ENCODE measurements at regions not wholly inside any gene's neighbourhood (a gene's known extent, or its start where the extent isn't known, plus 50 kb on each side); places are given as distances from the start of the nearest gene placed in this dataset.
"Not testable (repeated sequence)": the region's sequence is repeated elsewhere in the genome, so short reads cannot be mapped to it uniquely, and the experiment has no call there.

GRCh38 chr1:121525355-121525754 is 340.6 kb downstream of the SRGAP2C start:
- DNase-seq (ENCODE audit: insufficient read length) (no peak), FAIRE-seq (no peak)
- no peak for TF ChIP-seq TAF1 (IDR thresholded peaks at IDR 0.05; ENCODE audit: borderline replicate concordance, low read depth, low read length)
- TF ChIP-seq POLR2AphosphoS5 (IDR thresholded peaks at IDR 0.05; ENCODE audit: low read depth, low read length): no peak
- TF ChIP-seq POLR2A (IDR thresholded peaks at IDR 0.05; ENCODE audit: low read depth, low read length): no peak

GRCh38 chr1:121528958-121529357 is 344.2 kb downstream of the SRGAP2C start:
- FAIRE-seq; DNase-seq (ENCODE audit: insufficient read length): not testable (repeated sequence)

- FAIRE-seq: peak; percentile 27
These were observed 345.3 kb downstream of the SRGAP2C start for GRCh38 chr1:121530026-121530425.

GRCh38 chr1:121531747-121532146 is 347.0 kb downstream of the SRGAP2C start:
- not testable (repeated sequence) for FAIRE-seq; DNase-seq (ENCODE audit: insufficient read length)

More at GRCh38 chr1:121530026-121530425, 345.3 kb downstream of the SRGAP2C start:
- DNase-seq (ENCODE audit: insufficient read length): not testable (repeated sequence)

- not testable (repeated sequence) for DNase-seq (ENCODE audit: insufficient read length); FAIRE-seq
These were observed 353.4 kb downstream of the SRGAP2C start for GRCh38 chr1:121538148-121538547.

GRCh38 chr1:121538943-121539575 is 354.3 kb downstream of the SRGAP2C start:
- DNase-seq (ENCODE audit: insufficient read length): no peak
- TF ChIP-seq TAF1 (IDR thresholded peaks at IDR 0.05; ENCODE audit: borderline replicate concordance, low read depth, low read length): no peak
- no peak for TF ChIP-seq POLR2A (IDR thresholded peaks at IDR 0.05; ENCODE audit: low read depth, low read length)
- TF ChIP-seq POLR2AphosphoS5 (IDR thresholded peaks at IDR 0.05; ENCODE audit: low read depth, low read length): no peak
- FAIRE-seq: no peak

GRCh38 chr1:121543988-121544387 is 359.2 kb downstream of the SRGAP2C start:
- DNase-seq (ENCODE audit: insufficient read length); FAIRE-seq: not testable (repeated sequence)

GRCh38 chr1:121544500-121544899 is 359.7 kb downstream of the SRGAP2C start:
- TF ChIP-seq POLR2A (IDR thresholded peaks at IDR 0.05; ENCODE audit: low read depth, low read length): no peak
- TF ChIP-seq TAF1 (IDR thresholded peaks at IDR 0.05; ENCODE audit: borderline replicate concordance, low read depth, low read length): no peak
- TF ChIP-seq POLR2AphosphoS5 (IDR thresholded peaks at IDR 0.05; ENCODE audit: low read depth, low read length): no peak
- DNase-seq (ENCODE audit: insufficient read length) (no peak), FAIRE-seq (no peak)

GRCh38 chr1:121545899-121546298 is 361.1 kb downstream of the SRGAP2C start:
- not testable (repeated sequence) for FAIRE-seq; DNase-seq (ENCODE audit: insufficient read length)

- no peak for DNase-seq (ENCODE audit: insufficient read length)
- FAIRE-seq: no peak
- no peak for TF ChIP-seq POLR2AphosphoS5 (IDR thresholded peaks at IDR 0.05; ENCODE audit: low read depth, low read length)
- no peak for TF ChIP-seq TAF1 (IDR thresholded peaks at IDR 0.05; ENCODE audit: borderline replicate concordance, low read depth, low read length)
- TF ChIP-seq POLR2A (IDR thresholded peaks at IDR 0.05; ENCODE audit: low read depth, low read length): no peak
These were observed 362.2 kb downstream of the SRGAP2C start for GRCh38 chr1:121546830-121547591.

- FAIRE-seq; DNase-seq (ENCODE audit: insufficient read length): not testable (repeated sequence)
These were observed 363.0 kb downstream of the SRGAP2C start for GRCh38 chr1:121547726-121548125.

- DNase-seq (ENCODE audit: insufficient read length); FAIRE-seq: not testable (repeated sequence)
These were observed 366.0 kb downstream of the SRGAP2C start for GRCh38 chr1:121550817-121551216.

- DNase-seq (ENCODE audit: insufficient read length); FAIRE-seq: not testable (repeated sequence)
These were observed 366.7 kb downstream of the SRGAP2C start for GRCh38 chr1:121551491-121551890.

- not testable (repeated sequence) for DNase-seq (ENCODE audit: insufficient read length); FAIRE-seq
These were observed 371.8 kb downstream of the SRGAP2C start for GRCh38 chr1:121556560-121556959.

GRCh38 chr1:121558034-121558433 is 373.3 kb downstream of the SRGAP2C start:
- FAIRE-seq: not testable (repeated sequence)

More at GRCh38 chr1:121558034-121558433, 373.3 kb downstream of the SRGAP2C start:
- DNase-seq (ENCODE audit: insufficient read length): not testable (repeated sequence)

All from GM12892 (cell line).